A204.1 (cell line): ENCODE measurements at regions not wholly inside any gene's neighbourhood (a gene's known extent, or its start where the extent isn't known, plus 50 kb on each side); places are given as distances from the start of the nearest gene placed in this dataset.

Experiments
- FAIRE-seq: peaks from 2 replicates; lab custom pipeline; 2012; peaks lifted over from hg19 to GRCh38; lab: Jason Lieb, UNC

DNA sequence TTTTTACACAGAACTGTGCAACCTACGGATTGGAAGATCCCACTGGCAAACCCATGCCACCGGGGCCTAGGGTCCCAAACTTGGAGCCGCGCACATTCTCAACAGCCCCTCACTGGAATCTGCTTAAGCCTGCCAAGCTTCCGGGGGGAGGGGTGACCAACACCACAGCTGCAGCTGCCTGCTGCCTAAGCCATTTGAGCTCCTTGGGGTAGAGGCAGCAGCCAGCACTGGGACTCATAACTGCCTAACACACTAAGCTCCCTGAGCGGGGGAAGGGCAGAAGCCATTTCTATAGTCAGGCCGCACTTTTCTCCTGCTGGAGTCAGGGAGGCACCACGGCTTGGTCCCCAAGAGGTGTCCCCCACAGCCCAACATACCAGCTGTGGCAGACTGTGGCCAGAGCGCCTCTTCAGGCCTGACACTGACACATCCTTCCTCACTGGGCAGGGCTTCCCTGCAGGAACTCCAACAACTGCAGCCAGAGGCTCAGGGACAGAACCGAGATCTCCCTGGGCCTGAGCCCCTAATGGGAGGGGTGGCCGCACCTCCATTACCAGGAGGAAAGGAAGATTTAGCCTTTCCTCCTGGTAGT lies 270.3 kb upstream of the ECI2 start:
- no peak for FAIRE-seq

DNA sequence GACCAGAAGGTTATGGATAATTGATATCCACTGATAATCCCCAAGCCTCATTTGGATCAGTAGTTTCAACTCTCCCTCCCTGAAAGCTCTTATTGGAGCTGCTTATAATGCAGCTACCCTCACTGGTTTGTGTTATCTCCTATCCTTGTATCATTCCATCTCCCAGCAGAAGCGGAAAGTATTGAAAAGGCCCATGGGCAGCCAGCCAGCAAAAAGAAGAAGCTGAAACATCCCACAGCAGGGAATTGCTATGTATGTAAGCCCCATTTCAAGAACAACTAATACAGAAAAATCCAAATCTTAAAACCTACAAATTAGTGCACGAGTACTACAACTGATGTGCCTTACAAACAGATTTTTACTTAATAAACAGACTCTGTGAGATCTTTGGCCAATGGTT lies 269.0 kb upstream of the ECI2 start:
- no peak for FAIRE-seq

DNA sequence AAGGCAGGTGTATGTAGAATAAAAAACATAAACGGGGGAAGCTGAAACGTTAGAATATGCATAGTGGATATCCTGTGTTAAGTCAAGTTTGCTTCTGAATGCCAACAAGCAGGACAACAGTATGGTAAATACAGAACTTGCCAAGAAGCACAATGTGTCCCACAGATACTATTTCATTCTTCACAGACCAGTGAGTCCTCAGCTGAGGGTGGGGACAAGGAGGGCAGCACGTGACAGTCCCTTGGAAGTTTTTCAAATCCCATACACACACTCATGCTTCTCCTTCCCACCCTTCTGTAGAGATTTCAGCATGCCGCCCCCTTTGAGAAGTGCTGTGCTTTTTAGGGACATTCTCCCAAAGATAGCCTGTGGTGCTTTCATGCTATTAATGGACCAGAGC lies 268.5 kb upstream of the ECI2 start:
- no peak for FAIRE-seq

DNA sequence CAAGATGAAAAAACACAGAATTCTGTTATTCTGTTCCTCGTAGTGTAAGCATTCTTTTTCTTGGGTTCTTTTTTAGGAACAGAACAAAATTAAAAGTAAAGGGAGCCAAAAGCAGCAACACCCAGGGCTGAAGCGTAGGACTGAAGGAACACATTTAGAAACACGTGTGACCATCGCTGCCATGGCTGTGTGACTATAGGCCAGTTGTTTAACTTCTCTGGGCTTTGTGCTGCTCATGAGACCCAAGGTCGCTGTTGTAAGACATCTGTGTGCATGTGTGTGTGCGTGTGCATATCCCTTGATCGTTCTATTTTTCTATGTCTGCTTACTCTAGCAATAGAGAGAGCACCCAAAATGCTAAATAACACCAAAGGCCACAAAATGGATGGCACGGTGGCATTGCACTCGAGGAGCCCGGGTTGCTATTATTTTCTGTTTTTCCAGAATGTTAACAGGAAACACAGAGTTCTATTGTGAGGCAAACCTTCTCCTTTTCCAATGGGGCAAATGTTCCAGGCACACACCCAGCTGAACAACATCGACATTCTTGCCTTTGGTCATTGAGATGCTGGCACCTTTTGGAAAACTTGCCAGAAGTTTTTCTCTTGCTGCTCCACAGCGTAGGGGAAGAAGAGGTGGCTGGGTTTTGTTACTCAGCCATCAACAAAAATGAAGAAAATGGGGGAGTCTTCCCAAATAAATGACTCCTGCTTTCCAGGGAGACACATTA lies 267.8 kb upstream of the ECI2 start:
- FAIRE-seq: no peak

DNA sequence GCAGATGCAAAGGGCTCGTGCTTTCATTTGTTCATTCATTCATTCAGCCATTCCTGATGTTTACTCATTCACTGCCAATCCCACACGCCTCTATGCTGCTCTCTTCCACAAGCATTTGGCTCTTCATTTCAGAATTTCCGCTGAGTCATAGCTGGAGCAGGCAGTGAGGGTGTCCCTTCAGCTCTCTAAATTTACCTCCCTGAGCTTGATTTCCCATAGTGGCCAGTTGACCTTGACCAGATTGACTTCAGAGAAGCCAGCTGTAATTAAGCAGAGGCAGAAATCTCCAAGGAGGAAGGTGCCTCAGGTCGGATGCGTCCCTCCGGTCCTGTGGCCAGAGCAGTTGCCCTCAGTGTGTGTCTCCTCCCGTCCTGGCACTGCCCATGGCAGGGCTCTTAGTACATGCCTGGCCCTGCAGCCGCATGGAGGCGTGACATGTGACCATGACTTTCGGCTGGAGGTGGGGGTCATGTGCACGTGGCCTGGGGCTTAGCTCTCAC lies 267.2 kb upstream of the ECI2 start:
- FAIRE-seq: no peak

DNA sequence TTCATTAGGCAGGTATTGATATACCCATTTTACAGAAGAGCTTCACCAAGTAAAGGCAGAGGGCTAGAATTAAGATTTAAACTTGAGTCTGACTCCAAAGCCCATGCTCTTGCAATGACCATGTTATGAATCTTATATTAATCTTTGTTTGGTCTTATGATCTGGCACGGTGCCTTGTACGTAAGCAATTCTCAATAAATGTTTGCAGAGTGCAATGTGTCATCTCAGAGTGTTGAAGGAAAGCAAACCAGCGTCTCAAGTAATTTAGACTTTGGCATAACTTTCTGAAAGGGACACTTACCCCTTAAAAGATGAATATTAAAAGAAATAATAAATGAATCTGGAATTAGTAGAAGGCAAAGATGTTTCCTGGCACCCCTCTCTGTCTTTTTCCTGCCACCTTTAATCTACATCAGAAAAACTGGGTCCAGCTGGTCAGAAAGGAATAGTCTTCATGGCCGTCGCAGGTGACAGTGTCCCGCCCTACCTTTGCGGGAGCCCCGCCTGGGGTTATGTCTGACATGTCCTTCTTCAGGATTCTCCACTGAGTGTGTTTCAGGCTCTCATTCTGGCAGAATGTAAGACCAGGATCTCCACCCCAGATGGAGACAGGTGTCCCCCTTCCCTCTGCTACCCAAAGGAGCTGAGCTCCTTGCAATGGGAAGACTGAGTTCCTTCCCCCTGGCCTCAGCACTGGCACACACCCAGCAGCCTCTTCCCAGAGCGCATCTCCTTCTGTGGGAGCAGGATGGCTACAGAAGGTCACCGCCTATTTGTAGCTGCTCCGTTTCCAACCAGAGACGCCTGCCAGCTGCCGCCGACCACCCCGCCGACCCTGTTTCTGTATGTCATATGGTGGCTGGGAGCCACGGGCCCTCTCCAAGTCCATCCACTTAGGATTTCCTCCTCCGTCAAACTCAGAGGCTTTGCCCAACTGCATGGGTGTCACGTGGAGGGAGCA lies 266.3 kb upstream of the ECI2 start:
- FAIRE-seq: no peak

DNA sequence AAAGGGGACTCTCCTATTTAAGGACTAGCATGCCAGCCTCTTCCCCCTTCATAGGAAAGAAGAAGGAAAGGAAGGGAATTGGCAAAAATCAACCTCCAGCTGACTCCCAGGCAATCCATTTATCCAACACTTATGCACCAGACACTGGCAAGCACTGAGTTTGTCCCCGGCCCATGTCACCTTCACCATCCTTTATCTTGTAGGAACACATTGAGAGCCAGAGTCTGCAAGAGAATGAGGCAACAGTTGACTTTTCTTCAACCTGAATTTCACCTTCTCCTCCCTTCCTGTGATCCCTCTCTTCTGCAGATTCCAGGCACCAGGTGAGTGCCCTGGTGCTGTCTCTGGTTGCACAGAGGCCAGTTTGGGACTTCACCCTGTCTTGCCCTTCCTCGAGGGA lies 264.3 kb upstream of the ECI2 start:
- FAIRE-seq: no peak

DNA sequence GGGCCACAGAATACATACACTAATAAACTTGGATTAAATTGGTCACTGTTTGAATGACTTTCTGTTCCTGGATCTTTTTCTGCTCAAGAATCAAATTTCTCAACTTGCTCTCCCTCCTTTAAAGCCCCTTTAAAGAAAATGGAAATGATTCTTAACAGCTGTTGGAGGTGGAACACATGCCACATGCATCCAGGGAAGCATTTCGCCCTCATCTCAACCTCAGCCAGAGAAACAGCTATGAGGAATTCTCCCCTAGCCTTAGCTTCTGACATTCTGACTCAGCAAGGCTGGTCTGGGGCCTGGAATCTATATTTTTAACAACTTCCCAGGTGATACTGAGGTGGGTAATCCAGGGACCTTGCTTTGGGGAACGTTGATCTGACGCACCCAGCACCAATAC lies 263.4 kb upstream of the ECI2 start:
- FAIRE-seq: no peak

DNA sequence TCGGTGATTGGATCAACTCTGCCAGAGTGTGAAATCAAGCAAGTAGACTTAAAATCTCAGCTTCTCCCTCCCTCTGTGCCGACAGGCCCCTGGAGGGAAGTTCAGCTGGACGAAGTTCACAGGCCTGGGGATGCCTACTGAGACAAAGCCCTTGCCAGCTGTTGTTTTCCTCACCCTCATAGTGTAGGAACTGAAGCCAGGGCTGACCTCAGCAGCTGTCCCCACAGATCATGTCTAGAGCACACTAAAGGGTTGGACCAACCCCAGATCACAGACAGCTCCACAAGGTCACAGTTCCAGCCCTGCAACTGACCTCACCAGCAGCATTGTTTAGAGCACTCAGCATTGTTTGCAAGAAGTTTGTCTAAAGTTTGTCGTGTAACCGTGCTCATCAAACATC lies 261.9 kb upstream of the ECI2 start:
- FAIRE-seq: no peak

DNA sequence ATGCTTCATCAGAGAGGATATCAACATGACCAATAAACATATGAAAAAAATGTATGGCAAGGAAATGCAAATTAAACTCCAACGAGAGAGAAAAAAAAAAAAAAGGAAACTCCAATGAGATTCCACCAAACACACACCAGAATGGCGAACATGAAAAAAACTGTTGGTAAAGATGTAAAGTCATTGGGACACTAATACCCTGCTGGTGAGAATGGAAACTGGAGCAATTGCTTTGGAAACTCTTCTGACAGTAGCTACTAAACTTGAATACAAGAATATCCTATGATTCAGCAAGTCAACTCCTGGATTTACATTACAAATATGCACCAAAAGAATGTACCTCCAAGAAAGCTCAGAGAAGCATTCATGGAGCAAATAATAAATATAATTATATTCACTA lies 260.7 kb upstream of the ECI2 start:
- FAIRE-seq: no peak

DNA sequence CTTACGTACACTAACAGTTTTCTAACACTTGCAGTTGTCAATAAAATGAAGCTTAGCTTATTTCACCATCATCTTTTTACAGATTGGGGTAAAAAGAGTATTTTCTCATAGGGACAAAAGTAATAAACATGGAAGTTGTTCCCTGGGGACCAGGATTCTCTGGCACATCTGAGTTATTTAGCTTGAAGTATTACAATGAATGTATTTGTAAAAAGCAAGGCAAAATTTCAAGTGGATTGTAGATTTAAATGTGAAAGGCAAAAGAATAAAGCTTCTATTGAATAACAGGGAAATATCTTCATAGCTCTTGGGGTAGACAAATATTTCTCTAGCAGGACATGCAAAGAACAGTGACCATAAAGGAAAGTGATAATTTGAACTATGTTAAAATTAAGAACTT lies 260.0 kb upstream of the ECI2 start:
- no peak for FAIRE-seq

DNA sequence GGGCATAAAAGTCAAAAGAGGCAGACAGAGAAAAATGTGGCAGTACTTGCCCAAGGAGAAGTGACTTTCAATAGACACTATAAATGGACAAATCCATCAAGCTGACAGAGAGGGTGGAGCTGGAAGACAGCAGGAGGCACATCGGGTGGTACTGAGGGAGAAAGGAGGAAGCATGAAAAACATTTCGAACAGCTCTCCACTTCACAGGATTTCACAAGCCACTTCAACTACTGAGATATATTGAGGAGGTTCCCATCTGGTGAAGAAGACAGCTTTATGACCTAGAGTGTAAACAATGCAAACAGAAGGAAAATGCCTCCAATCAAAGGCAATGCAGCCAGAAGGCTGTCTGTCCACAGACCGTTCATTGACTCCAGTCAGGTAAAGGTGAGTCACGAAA lies 259.4 kb upstream of the ECI2 start:
- FAIRE-seq: no peak

DNA sequence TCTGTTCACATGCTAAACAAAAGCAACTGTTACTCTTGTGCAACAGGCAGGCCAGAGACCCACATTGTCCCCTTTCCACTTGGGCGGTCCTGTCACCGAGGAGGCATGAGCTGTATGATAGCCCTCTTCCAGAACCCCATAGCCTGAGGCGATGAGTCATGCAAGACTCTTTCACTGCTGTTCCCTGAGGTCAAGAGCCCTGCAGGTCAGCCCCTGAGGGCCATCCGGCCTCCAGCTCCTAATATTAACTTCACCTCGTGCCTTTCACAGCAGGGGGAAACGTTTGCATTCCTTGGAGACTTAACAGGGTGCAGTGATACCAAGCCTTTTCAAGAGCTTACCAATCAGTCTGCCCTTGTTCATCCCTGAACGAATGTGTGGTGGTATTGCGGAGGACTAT lies 253.3 kb upstream of the ECI2 start:
- no peak for FAIRE-seq

DNA sequence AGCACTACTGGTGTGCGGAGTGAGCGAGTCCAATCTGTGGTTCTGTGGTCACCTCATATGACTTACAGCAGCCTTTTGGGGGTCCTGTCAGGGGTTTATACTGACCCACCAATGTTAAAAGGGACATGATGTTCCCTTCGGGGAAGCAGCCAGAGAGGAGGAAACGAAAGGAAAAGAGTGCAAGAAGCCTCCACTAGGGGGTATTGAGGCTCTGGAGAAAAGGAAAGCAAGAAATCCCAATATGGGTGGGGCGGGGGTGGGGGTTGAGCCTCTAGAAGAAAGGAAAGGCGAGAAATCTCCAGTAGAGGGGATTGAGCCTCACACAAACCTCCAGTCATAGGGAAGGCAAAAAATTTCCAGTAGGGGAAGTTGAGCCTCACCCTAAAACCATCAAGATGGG lies 249.3 kb upstream of the ECI2 start:
- FAIRE-seq: no peak

DNA sequence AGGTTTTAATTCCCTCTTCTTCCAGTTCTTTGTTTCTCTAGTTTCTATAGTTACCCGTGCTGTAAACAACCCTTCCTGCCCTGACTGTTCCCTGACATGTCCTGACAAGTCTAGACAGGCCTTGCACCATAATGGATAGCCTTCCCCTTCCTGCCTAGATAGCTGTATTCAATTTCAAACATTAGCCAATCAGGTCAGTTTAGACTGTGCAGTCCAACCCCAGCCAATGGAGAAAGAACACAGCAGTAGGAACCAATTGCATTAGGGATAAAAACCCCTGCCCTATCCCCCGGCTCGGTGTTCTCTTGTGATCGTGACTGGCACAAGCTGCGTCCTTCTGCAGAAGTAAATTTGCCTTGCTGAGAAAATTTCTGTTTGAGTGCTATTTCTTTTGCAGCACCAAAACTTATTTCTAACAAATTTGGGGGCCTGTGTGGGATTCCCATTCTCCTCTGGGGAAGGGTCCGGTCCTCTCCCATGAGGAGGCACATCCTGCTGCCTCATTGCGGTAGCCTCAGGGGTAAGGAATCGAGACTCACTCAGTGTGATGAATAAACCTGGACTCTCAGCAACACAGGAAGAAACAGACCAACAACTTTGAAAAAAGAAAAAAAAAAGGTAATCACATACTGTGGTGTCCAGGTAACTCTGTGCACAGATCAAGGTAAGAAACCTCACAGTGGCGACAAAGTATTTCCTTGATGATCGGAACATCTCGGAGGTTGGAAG lies 248.7 kb upstream of the ECI2 start:
- no peak for FAIRE-seq

DNA sequence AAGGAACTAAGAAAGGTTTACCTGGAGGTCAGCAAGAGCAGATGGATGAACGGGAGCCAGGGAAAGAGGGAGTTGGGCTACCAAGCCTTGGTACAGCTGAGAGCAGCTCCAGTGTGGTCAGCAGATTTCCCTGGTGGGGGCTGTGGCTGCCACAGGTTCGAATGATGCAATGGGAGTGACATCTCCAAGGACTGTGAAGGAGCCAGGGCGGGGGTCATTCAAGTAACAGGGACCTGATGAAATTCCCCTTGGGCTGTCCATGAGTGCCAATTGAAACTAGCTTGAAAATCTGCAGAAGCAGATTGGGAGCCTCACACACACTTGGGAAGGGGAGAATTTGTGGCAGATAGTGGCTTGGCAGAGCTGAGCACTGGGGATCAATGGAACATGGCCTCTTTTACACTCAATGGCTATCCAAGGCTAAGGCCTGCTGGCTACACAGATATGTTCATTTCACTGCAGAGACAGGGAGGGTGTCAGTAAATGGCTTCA lies 247.0 kb upstream of the ECI2 start:
- no peak for FAIRE-seq

DNA sequence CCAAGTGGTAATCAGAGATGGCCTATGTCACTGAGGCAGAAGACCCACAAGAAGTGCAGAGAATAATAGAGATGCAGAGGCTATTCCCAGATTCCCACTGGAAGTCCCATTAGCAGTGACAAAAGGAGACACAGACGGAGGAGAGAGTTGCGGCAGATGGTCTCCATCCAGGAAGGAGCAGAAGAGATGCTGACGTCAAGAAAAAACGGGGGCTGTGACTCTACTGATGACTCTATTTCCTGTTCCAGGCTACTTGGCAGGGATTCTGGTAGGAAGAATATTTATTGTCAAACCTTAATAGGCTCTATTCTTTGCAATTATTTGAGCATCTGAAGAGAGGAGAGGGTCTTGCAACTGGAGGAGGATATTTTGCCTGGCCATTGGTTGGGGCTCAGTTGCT lies 246.0 kb upstream of the ECI2 start:
- FAIRE-seq: no peak

DNA sequence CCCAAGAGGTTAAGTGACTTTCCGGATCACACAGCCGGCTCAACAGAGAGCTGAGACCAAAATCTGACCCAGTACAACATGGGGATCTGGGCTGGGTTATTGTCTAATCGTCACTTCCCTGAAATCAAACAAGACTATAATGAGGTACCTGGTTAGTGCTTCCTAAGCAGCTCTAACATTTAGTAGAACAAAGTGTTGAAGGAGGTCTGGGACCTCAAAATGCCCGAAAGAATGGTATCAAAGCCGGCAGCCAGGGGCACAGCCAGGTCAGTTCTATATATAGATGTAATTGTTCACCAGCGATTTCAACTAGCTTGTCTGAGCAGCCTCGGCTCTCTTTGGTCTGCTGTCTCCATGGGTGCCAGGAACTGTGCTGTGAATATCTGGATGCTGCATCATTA lies 245.5 kb upstream of the ECI2 start:
- FAIRE-seq: no peak

DNA sequence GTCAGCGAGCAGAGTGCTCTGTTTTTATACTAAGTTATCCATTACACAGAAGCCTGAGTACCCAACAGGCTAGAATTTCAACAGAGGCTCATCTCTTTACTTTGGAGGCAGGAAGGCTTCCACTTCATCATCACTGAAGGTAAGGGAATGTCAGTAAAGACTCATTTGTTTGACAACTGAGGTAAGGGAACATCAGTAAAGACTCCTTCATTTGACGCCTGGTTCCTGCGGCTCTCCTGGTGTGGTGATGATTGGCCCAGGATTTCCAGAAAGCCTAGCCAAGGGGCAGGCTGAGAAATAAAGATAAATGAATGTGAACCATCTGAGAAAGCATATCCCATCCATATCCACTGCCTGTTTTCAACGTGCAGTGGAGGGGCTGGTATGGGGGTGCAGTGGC lies 244.6 kb upstream of the ECI2 start:
- no peak for FAIRE-seq

DNA sequence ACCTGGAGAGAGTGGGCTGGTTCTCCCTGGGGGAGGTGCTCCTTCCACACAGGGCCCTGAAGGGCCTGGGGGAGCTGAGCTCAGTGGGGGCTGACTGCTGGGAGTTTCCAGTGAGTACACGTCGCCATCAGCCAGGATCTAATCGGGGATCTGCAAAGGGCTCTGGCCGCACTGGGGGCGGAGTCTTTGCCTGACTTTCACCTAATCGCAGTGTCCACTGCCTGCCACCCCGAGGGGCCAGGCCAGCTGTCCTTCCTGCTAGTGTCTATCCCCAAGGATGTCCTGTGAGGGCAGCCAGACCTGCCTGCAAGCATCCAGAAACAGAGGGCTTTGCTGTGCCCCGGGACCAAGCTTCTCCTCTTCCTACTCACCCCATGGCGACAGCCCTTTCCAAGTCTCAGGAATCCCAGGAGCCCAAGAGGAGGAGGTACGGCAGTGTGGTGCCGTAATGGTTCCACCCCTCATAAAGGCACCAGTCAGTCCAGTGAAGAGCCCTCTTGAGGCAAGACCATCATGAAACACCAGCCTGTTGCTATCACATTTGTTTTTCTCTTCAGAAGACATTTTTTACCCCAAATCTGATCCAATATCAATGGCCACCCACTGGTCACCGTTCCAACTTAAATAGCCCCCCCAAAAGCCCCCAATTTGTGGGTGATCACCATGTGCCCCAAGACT lies 243.1 kb upstream of the ECI2 start:
- no peak for FAIRE-seq

DNA sequence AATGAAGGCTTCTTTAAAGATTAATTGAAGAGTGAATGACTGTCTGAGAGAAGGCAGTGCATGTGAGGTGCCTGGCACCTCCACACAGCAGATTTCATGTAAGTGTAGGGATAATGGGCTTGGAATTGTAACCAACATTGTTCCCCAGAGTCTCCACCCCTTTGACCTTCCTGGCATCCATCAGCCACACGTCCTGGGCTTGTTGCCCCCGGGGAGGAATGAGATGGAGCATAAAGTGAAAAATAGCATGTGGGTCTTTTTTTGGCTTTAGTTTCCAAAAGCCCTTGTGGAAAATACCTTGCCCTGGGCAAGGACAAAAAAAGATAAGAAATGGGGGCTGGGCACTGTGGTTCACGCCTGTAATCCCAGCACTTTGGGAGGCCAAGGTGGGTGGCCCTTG lies 242.2 kb upstream of the ECI2 start:
- no peak for FAIRE-seq

DNA sequence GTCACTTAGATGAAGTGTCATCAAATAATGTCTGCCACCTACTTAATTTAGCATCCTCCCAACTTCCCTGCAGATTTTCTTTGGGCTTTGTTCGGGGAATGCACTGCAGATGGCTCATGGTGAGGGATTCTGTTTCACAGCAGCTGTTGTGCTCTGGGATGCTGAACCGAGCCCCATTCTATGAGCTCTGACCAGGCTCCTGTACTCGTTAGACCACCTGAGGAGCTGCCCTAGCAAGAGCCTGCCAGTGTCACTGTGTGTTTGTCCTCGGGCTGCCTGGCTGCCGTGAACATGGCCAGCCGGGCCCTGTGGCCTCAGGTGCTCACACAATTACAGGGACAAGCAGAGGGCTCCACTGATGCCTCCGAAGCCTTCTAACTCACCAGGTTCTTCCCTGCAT lies 238.8 kb upstream of the ECI2 start:
- no peak for FAIRE-seq
